Colonic mucosa (tissue), 4 donors: ENCODE measurements at regions not wholly inside any gene's neighbourhood (a gene's known extent, or its start where the extent isn't known, plus 50 kb on each side); places are given as distances from the start of the nearest gene placed in this dataset.

ENCODE experiments used
- DNase-seq: peaks from one replicate; pipeline ENCODE4 v3.0.0-alpha.2; 2020
- H3K27ac ChIP-seq: fragments of 200-600 bp; one replicate; pipeline ENCODE4 v1.8.0; 2021
- H3K27me3 ChIP-seq: fragments of 200-600 bp; one replicate; pipeline ENCODE4 v1.8.0; 2021
- H3K36me3 ChIP-seq: fragments of 200-600 bp; one replicate; pipeline ENCODE4 v1.8.0; 2021
- H3K4me1 ChIP-seq: fragments of 200-600 bp; one replicate; pipeline ENCODE4 v1.8.0; 2021; ENCODE audit warnings: mild to moderate bottlenecking
- H3K4me3 ChIP-seq: fragments of 200-600 bp; one replicate; pipeline ENCODE4 v1.8.0; 2021
- H3K9ac ChIP-seq, 2 donors: one replicate each; pipeline ENCODE4 v1.7.0; 2013; ENCODE audit warnings: control low read depth in 2 of 2, low read depth in 2 of 2, low read length in 2 of 2
- H3K9me3 ChIP-seq: fragments of 200-600 bp; one replicate; pipeline ENCODE4 v1.8.0; 2021
- intact Hi-C: fragments of 100-400 bp; cut with DNase I; formaldehyde crosslinking; loops from one replicate; pipeline ENCODE4 v1.14.1; 2022
- TF ChIP-seq, protein P1 (sequence below): fragments of 200-600 bp; IDR thresholded peaks from one replicate; pipeline ENCODE4 v1.8.0; 2022; ENCODE audit warnings: antibody characterized with exemption, mild to moderate bottlenecking
- donor health status: healthy.
- donor health status: DM: no; HTN: no; CAD: no.
- donor health status: DM: no; HTN: no; CAD: no.

DNA sequence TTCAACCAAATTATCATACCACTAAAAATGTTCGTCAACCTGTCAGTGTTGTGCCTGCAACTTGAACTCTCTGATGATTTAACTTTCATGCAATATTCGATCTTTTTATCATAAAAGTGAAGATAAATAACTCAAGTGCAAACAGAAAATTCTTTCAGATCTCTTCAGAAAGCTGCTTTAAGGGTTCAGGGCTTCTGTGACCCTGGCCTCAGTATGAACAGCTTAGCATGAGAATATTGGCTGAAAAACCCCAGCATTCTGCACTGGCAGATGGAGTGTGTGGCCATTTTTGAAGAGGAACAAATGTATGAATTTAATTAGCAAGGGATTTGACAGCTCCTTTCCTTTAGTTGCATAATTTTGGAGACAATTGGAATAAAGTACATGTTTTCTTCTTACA lies 851.4 kb upstream of the SOX11 start:
- intact Hi-C loops = no loop called here
- no peaks in the 10 kb centered on the region for H3K4me1 ChIP-seq
- H3K27ac ChIP-seq = no peak overlapping the region
- H3K9ac ChIP-seq = no peak overlapping the region
- H3K9me3 ChIP-seq = no peaks in the 10 kb centered on the region
- TF ChIP-seq, protein P1, sequence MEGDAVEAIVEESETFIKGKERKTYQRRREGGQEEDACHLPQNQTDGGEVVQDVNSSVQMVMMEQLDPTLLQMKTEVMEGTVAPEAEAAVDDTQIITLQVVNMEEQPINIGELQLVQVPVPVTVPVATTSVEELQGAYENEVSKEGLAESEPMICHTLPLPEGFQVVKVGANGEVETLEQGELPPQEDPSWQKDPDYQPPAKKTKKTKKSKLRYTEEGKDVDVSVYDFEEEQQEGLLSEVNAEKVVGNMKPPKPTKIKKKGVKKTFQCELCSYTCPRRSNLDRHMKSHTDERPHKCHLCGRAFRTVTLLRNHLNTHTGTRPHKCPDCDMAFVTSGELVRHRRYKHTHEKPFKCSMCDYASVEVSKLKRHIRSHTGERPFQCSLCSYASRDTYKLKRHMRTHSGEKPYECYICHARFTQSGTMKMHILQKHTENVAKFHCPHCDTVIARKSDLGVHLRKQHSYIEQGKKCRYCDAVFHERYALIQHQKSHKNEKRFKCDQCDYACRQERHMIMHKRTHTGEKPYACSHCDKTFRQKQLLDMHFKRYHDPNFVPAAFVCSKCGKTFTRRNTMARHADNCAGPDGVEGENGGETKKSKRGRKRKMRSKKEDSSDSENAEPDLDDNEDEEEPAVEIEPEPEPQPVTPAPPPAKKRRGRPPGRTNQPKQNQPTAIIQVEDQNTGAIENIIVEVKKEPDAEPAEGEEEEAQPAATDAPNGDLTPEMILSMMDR = no peak
- no peak overlapping the region for H3K4me3 ChIP-seq
- no peak for DNase-seq
- no peaks in the 10 kb centered on the region for H3K36me3 ChIP-seq
- H3K27me3 ChIP-seq = no peaks in the 10 kb centered on the region

DNA sequence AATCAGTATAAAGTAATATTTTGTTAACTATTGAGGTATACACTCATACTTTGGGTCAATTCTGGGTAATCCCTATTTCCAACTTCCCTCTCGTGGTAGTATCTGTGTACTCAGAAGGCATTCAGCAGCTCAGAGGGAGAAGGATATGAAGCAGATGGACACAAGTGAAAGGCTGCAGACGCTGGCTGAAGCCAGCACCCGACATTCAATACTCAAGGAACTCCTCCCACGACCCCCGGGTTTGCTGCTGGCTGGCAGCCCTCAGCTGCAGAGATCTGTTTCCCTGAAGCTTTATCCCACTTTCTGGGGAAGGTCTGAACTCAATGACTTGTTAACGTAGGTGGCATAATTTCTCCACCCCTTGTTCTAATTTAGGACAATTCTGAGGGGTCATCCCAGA lies 847.3 kb upstream of the SOX11 start:
- Histone ChIP-seq H3K36me3 (no peaks in the 10 kb centered on the region), H3K4me3 (no peak overlapping the region), H3K27ac (no peak overlapping the region), H3K4me1 (no peaks in the 10 kb centered on the region), H3K27me3 (no peaks in the 10 kb centered on the region), H3K9me3 (no peaks in the 10 kb centered on the region), H3K9ac (no peak overlapping the region)
- DNase-seq = no peak
- intact Hi-C loops = no loop called here
- TF ChIP-seq, protein P1 = no peak

DNA sequence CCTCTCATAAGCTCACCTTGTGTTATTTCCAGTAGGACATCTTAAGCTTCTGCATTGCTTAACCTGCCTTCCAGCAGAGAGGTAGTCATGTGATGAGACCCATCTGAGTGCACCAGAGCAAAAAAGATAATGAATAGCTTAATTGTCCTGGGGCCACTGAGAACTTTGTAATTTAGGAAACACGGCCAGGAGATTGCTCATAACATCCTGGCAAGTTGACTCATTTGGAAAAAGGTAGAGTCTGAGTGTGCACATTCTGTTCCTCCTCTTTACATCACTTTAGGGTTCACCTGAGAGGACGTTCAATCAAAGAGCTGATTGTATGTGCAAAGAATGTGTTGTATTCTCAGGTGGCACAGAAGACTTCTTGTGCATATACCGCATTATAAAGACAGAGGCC lies 830.2 kb upstream of the SOX11 start:
- intact Hi-C loops = no loop called here
- TF ChIP-seq, protein P1 = no peak
- H3K4me3 ChIP-seq = no peak overlapping the region
- no peaks in the 10 kb centered on the region for H3K36me3 ChIP-seq
- no peak overlapping the region for H3K9ac ChIP-seq
- no peaks in the 10 kb centered on the region for H3K9me3 ChIP-seq
- H3K27ac ChIP-seq = no peak overlapping the region
- DNase-seq = no peak
- H3K4me1 ChIP-seq = no peaks in the 10 kb centered on the region
- H3K27me3 ChIP-seq = no peaks in the 10 kb centered on the region

DNA sequence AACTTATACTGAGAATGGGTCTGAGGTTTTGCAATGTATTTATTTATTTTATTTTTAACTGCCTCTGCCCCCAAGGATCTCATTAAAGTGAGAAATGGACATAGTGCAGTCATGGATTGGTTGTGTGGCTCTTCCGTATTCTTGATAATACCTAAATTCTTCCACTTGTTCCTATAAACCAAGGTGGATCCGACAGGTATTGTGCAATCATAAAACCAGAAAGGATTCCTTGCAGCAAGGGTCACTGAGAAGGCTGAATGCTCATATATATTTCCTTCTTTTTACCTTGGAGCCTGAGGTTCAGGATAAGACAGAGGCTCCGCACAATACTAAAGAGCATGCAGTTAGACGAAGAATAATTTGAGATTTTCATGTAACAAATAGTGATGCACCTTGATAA lies 826.0 kb upstream of the SOX11 start:
- intact Hi-C loops = no loop called here
- Histone ChIP-seq H3K4me3 (no peak overlapping the region), H3K9me3 (no peaks in the 10 kb centered on the region), H3K9ac (no peak overlapping the region), H3K36me3 (no peaks in the 10 kb centered on the region), H3K4me1 (no peaks in the 10 kb centered on the region), H3K27me3 (no peaks in the 10 kb centered on the region), H3K27ac (no peak overlapping the region)
- TF ChIP-seq, protein P1 = no peak
- DNase-seq = no peak

DNA sequence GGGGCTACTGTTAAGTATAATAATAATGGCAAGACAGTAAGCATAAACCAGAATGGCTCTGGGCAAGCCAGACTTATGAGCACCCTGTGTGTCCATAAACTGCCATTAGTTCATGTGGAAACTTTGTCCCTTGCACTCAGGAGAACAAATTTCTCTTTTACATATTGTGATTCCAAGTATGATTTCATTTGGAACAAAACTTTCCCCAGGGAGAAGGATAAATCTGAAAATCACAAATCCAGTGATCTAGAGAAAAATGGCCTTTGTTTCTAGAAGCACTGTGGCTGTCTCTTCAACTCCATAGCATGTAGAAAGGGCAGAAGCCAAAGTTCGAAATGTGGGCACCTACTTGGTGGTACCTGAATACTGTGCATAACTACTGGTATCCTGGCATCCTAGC lies 823.7 kb upstream of the SOX11 start:
- no peak overlapping the region for H3K4me3 ChIP-seq
- H3K4me1 ChIP-seq = no peaks in the 10 kb centered on the region
- no peak overlapping the region for H3K9ac ChIP-seq
- DNase-seq = no peak
- TF ChIP-seq, protein P1 = no peak
- H3K9me3 ChIP-seq = no peaks in the 10 kb centered on the region
- no peaks in the 10 kb centered on the region for H3K27me3 ChIP-seq
- intact Hi-C loops = no loop called here
- H3K27ac ChIP-seq = no peak overlapping the region
- no peaks in the 10 kb centered on the region for H3K36me3 ChIP-seq

DNA sequence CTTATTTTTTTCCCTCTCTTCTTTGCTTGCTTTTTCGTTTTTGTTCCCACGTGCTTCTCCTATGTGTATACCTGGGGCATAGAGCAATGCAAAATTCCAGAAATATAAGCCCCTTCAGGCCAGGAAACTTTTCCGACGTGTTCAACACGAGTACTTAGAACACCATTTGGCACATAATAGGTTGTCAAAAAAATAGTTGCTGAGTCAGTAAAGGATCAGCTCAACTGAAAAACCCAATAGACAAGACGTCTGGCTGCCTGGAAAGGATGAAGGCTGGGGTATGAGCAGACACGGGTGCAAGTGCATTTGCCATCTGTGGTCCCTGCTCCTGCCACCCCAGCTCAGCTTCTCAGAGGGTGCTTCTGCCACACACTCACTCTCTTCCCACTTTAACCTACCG lies 823.0 kb upstream of the SOX11 start:
- intact Hi-C loops = no loop called here
- Histone ChIP-seq H3K4me1 (no peaks in the 10 kb centered on the region), H3K4me3 (no peak overlapping the region), H3K27ac (no peak overlapping the region), H3K9me3 (no peaks in the 10 kb centered on the region), H3K36me3 (no peaks in the 10 kb centered on the region), H3K9ac (no peak overlapping the region), H3K27me3 (no peaks in the 10 kb centered on the region)
- DNase-seq = no peak
- TF ChIP-seq, protein P1 = no peak
